ENCODE measurements at regions not wholly inside any gene's neighbourhood (a gene's known extent, or its start where the extent isn't known, plus 50 kb on each side); places are given as distances from the start of the nearest gene placed in this dataset.

DNA sequence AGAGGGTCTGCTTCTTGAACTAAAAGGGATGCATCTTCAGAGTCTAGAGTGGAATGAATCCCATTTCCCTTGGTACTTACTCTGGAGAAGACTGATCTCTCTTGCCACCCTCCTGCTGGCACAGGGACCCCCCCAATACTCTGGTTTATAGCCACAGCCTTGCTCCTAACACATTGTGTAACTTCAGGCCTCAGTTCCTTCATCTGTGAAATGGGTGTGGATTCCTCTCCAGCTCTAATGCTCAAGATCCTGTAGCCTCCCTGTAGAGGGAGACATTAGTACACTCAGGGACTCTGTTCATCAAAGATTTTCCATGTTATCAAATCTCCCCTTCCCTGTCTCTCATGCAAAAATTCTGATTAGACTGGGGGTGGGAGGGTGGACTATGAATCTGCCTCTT, 315.7 kb upstream of the MOCS1 start:
- H3K27ac ChIP-seq (ENCODE audit: low read depth, low read length): no peak overlapping the region
- no peaks in the 10 kb centered on the region for H4K20me1 ChIP-seq (ENCODE audit: control insufficient read depth, insufficient read depth, low read depth, low read length)
- H3F3A ChIP-seq (ENCODE audit: control insufficient read depth, insufficient read depth): no peaks in the 10 kb centered on the region
- no peak overlapping the region for H3K4me2 ChIP-seq (ENCODE audit: low read length)
- H3K27me3 ChIP-seq (ENCODE audit: control insufficient read depth, low read length): no peaks in the 10 kb centered on the region
- H3K4me3 ChIP-seq (ENCODE audit: low read length): no peak overlapping the region
- H3K4me1 ChIP-seq (ENCODE audit: control insufficient read depth, low read length): no peaks in the 10 kb centered on the region
- H3K36me3 ChIP-seq (ENCODE audit: control insufficient read depth, low read length): no peaks in the 10 kb centered on the region
- H3K9me2 ChIP-seq (replicated peaks; ENCODE audit: control insufficient read depth, low read length): no peaks in the 10 kb centered on the region
- no peaks in the 10 kb centered on the region for H3K9me3 ChIP-seq (ENCODE audit: control insufficient read depth, insufficient read depth, low read length)
- TF ChIP-seq, protein P1, sequence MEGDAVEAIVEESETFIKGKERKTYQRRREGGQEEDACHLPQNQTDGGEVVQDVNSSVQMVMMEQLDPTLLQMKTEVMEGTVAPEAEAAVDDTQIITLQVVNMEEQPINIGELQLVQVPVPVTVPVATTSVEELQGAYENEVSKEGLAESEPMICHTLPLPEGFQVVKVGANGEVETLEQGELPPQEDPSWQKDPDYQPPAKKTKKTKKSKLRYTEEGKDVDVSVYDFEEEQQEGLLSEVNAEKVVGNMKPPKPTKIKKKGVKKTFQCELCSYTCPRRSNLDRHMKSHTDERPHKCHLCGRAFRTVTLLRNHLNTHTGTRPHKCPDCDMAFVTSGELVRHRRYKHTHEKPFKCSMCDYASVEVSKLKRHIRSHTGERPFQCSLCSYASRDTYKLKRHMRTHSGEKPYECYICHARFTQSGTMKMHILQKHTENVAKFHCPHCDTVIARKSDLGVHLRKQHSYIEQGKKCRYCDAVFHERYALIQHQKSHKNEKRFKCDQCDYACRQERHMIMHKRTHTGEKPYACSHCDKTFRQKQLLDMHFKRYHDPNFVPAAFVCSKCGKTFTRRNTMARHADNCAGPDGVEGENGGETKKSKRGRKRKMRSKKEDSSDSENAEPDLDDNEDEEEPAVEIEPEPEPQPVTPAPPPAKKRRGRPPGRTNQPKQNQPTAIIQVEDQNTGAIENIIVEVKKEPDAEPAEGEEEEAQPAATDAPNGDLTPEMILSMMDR (IDR thresholded peaks at IDR 0.05; ENCODE audit: low read depth, low read length, poor library complexity, severe bottlenecking): no peak
- TF ChIP-seq EZH2phosphoT487 (IDR thresholded peaks at IDR 0.05; ENCODE audit: borderline replicate concordance, low read length): no peak
- no peaks in the 10 kb centered on the region for H3K79me2 ChIP-seq (ENCODE audit: control insufficient read depth, low read length)

GRCh38 chr6:40247516-40248115, 313.4 kb upstream of the MOCS1 start:
- TF ChIP-seq, protein P1 (IDR thresholded peaks at IDR 0.05; ENCODE audit: low read depth, low read length, poor library complexity, severe bottlenecking): no peak
- TF ChIP-seq EZH2phosphoT487 (IDR thresholded peaks at IDR 0.05; ENCODE audit: borderline replicate concordance, low read length): no peak
- H3K4me2 ChIP-seq (ENCODE audit: low read length): no peak overlapping the region
- no peaks in the 10 kb centered on the region for H3K9me3 ChIP-seq (ENCODE audit: control insufficient read depth, insufficient read depth, low read length)
- H3K79me2 ChIP-seq (ENCODE audit: control insufficient read depth, low read length): no peaks in the 10 kb centered on the region
- no peaks in the 10 kb centered on the region for H3K4me1 ChIP-seq (ENCODE audit: control insufficient read depth, low read length)
- H3K27ac ChIP-seq (ENCODE audit: low read depth, low read length): no peak overlapping the region
- no peaks in the 10 kb centered on the region for H3K9me2 ChIP-seq (replicated peaks; ENCODE audit: control insufficient read depth, low read length)
- H3K27me3 ChIP-seq (ENCODE audit: control insufficient read depth, low read length): no peaks in the 10 kb centered on the region
- no peak overlapping the region for H3K4me3 ChIP-seq (ENCODE audit: low read length)
- no peaks in the 10 kb centered on the region for H4K20me1 ChIP-seq (ENCODE audit: control insufficient read depth, insufficient read depth, low read depth, low read length)
- no peaks in the 10 kb centered on the region for H3K36me3 ChIP-seq (ENCODE audit: control insufficient read depth, low read length)
- no peaks in the 10 kb centered on the region for H3F3A ChIP-seq (ENCODE audit: control insufficient read depth, insufficient read depth)

DNA sequence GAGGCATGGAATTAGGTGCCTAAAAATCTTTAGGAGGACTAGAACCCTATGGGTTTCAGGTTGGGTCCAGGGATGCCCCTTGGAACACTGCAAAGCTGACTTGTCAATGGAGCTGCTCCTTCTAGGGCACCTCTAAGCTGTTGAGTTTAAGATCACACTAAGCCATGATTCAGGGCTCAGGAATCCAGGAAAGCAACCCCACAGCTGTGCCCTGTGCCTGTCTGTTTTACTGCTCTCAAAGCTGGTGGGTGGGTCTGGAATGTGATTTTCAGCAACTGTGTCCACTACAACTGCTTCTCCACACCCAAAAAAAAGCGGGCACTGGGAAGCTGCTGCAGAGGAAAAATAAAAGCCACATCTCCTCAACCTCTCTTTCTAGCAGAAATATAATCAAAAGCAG, 310.4 kb upstream of the MOCS1 start:
- H3K9me2 ChIP-seq (replicated peaks; ENCODE audit: control insufficient read depth, low read length): no peaks in the 10 kb centered on the region
- H3K9me3 ChIP-seq (ENCODE audit: control insufficient read depth, insufficient read depth, low read length): no peaks in the 10 kb centered on the region
- TF ChIP-seq, protein P1 (IDR thresholded peaks at IDR 0.05; ENCODE audit: low read depth, low read length, poor library complexity, severe bottlenecking): no peak
- no peak for TF ChIP-seq EZH2phosphoT487 (IDR thresholded peaks at IDR 0.05; ENCODE audit: borderline replicate concordance, low read length)
- no peaks in the 10 kb centered on the region for H3F3A ChIP-seq (ENCODE audit: control insufficient read depth, insufficient read depth)
- no peaks in the 10 kb centered on the region for H3K4me1 ChIP-seq (ENCODE audit: control insufficient read depth, low read length)
- H3K79me2 ChIP-seq (ENCODE audit: control insufficient read depth, low read length): no peaks in the 10 kb centered on the region
- no peak overlapping the region for H3K27ac ChIP-seq (ENCODE audit: low read depth, low read length)
- H4K20me1 ChIP-seq (ENCODE audit: control insufficient read depth, insufficient read depth, low read depth, low read length): no peaks in the 10 kb centered on the region
- H3K36me3 ChIP-seq (ENCODE audit: control insufficient read depth, low read length): no peaks in the 10 kb centered on the region
- no peak overlapping the region for H3K4me3 ChIP-seq (ENCODE audit: low read length)
- no peaks in the 10 kb centered on the region for H3K27me3 ChIP-seq (ENCODE audit: control insufficient read depth, low read length)
- no peak overlapping the region for H3K4me2 ChIP-seq (ENCODE audit: low read length)
